H7 (cell line): ENCODE measurements at regions not wholly inside any gene's neighbourhood (a gene's known extent, or its start where the extent isn't known, plus 50 kb on each side); places are given as distances from the start of the nearest gene placed in this dataset.
A peak's percentile ranks its signal among the peaks of the same experiment; 100 is the strongest.

Experiments
- DNase-seq: peaks from one replicate; pipeline ENCODE4 v3.0.0; 2012
- H3K27me3 ChIP-seq: 2 replicates; pipeline ENCODE4 v1.6.0; 2011; ENCODE audit warnings: mild to moderate bottlenecking, low read length; ENCODE audit not compliant: control insufficient read depth, insufficient read depth
- H3K36me3 ChIP-seq: replicated peaks from 2 replicates; pipeline ENCODE4 v1.5.1; 2011; ENCODE audit warnings: low read length; ENCODE audit not compliant: control insufficient read depth, insufficient read depth
- H3K4me3 ChIP-seq: 2 replicates; pipeline ENCODE4 v1.5.1; 2011; ENCODE audit warnings: low read depth, mild to moderate bottlenecking, control low read depth, low read length, moderate library complexity; ENCODE audit not compliant: insufficient read depth

DNA sequence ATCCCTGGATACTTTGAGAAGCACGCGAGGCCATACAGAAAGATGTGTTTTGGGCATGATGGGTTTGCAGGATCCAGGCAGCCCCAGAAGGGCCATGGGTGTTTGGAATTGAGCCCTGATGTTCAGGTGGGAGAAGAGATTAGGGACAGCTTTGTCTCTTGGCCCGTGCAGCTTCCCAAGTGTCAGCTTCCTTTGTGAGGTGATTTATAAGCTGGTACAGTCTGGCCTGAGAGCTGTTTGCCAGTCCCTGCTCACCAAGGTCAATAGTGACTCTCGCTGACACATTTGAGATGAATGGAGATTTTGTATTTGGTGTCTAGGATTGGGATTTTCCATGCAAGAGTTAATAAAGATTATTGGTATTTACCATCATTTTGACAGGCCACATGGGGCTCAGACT, 165.9 kb downstream of the ICE1 start:
- Histone ChIP-seq H3K4me3 (no peak overlapping the region), H3K36me3 (no peaks in the 10 kb centered on the region; the same call in 1 of the 2 replicates), H3K27me3 (no peaks in the 10 kb centered on the region)
- no peak for DNase-seq

DNA sequence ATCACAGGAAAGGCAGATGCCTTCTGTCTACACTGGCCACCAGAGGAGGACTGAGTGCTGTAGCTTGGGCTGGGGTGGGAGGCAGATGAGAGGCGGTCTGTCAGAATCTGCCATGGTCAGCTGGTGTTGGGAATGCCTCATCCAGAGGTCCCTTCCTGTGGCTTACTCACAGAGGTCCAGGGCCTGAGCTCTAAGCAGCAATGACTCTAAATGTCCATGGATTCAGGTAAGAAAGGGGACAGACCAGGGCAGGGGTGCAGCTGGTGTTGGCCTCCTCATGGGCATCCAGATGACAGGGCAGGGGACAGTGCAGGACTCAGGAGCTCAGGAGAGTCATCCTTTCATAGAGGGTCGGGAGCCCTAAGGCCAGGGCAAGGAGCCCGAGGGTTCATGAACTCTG, 165.0 kb downstream of the ICE1 start:
- no peak for DNase-seq
- H3K4me3 ChIP-seq, result no peak overlapping the region
- no peaks in the 10 kb centered on the region for H3K27me3 ChIP-seq
- H3K36me3 ChIP-seq, result no peaks in the 10 kb centered on the region; the same call in 1 of the 2 replicates

DNA sequence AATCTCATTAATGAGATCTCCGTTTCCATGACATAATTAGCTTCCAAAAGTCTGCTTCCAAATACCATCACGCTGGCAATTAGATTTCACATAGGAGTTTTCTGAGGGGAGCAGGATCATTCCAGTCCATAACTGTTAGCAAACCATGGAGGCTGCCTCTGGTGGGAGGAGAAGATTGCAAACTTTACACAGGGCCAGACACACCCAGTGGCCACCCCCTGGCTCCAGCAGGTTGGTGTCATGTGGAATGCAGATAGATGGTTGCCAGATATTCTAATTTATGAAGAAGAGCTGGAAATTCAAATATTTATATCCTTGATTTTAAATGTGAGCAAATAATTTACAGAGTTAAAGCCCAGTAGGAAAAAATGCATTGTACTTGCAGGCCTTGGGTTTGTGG, 164.2 kb downstream of the ICE1 start:
- Histone ChIP-seq H3K36me3 (no peaks in the 10 kb centered on the region; the same call in 1 of the 2 replicates), H3K27me3 (no peaks in the 10 kb centered on the region), H3K4me3 (no peak overlapping the region)
- no peak for DNase-seq

DNA sequence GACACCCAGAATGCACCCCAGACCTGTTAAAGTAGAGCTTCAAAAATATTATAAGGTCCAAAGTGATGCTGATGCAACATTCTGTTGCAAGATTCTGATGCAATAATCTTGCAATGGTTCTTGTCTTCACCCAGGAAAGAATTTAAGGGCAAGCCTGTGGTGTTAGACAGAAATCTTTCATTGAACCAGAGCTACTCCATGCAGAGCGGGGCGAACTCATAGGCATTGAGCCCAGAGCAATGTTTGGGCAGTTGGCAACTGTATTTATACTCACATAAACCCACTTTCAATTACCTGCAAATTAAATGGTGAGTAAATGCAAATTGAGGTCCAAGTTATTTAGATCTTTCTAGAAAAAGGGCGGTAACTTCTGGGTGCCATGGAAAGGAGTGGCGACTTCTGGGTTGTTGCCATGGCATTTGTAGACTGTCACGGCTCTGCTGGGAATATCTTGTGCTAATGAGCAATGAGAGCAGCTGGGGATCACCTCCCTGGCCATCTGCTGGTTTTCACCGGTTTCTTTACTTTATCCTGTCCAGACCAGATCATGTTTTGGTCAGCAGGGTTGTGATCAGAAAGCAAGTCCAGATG, 163.4 kb downstream of the ICE1 start:
- DNase-seq, result no peak
- no peak overlapping the region for H3K4me3 ChIP-seq
- H3K36me3 ChIP-seq, result no peaks in the 10 kb centered on the region; the same call in 1 of the 2 replicates
- no peaks in the 10 kb centered on the region for H3K27me3 ChIP-seq

DNA sequence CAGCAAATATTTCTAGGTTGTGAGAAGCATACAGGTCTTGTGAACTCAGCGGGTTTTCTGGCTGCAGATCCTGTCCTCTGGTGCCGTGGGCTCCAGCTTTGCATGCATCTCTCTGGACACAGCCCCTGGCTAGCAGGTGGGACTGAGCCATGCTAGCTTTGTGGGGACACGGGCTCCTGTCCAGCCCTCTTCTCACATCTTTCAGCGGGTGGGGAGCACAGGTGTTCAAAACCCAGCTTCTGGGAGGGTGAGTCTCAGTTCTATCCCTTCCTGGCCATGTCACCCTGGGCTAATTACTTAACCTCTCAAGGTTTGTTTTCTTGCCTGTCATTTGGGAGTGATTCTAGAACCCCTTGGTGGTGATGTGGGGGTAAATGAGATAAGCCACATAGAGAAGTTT, 162.3 kb downstream of the ICE1 start:
- Histone ChIP-seq H3K36me3 (no peaks in the 10 kb centered on the region; the same call in 1 of the 2 replicates), H3K27me3 (no peaks in the 10 kb centered on the region), H3K4me3 (no peak overlapping the region)
- no peak for DNase-seq

DNA sequence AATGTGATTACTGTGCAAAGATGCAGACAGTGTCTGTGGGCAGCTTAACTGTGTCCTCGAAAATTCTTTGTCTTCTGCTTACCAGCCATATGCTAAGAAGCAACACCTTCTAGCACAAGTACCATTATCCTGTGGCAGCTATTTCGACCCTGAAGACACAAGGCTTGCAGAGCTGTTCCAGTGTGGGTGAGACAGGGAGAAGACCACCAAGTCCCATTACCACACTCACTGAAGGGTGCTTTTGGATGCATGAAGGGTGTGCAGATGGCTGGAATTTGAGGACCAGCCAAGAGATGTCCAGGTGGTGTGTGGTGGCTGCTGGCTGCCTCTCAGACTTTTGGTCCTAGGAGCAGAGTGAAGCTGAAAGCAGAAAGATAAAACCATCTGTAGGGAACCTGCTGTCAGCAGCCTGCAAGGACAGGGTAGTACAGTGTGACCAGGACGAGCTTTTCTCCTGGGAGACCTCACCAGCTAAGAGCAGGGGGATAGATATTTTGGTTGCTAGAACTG, 161.8 kb downstream of the ICE1 start:
- no peak overlapping the region for H3K4me3 ChIP-seq
- H3K36me3 ChIP-seq, result no peaks in the 10 kb centered on the region; the same call in 1 of the 2 replicates
- no peak for DNase-seq
- no peaks in the 10 kb centered on the region for H3K27me3 ChIP-seq

DNA sequence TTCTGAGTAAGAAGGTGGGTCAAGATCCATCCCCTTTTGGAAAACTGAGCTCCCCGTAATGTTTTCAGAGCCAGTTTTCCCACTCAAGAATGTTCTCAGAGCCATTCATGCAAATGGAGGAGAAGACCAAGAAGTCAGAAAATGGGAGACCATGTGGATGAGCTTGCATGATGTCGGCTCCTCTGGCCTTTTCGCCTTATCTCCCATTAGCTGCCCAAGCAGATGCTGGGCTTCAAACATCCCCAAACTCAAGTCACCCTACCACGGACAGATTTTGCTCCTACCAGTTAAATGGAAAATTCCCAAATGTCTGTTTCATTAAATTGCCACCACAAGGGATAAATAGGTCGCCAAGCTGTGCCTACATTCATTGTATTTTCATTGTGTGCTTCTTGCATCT, 161.4 kb downstream of the ICE1 start:
- DNase-seq, result no peak
- Histone ChIP-seq H3K4me3 (no peak overlapping the region), H3K36me3 (no peaks in the 10 kb centered on the region; the same call in 1 of the 2 replicates), H3K27me3 (no peaks in the 10 kb centered on the region)

DNA sequence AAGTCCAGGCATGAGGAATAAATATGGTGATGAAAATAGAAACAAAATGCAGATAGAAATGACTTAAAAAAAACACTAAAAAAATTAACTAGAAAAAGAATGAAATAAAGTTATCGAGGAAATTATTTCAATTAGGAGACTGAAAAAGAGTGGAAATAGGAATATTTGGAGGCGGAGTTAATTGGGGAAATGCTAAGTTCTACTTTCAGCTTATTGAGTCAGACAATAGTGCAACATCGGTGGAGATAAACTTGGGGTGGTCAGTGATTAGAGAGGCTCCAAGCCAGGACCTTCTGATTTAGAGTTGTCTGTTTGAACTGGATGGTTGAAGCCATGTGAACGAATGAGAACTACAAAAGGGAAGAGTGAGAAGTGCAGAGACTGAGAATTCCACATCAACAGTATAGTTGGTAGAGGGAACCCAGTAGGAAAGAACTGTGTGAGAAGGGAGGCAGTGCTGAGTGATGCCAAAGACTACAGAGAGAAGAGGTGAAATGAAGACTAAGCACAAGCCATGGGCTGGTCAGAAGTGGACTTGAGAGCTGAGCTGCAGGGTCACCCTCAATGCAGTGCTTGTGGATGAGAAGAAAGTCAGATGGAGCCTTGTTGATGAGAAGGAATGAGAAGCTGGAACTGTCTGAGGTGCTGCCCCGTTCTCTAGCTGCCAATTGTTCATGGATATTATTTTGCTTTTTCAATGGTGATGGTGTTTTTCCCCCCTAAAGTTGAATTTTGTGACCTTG, 160.7 kb downstream of the ICE1 start:
- H3K4me3 ChIP-seq, result no peak overlapping the region
- no peaks in the 10 kb centered on the region for H3K27me3 ChIP-seq
- H3K36me3 ChIP-seq, result no peaks in the 10 kb centered on the region; the same call in 1 of the 2 replicates
- DNase-seq, result no peak

DNA sequence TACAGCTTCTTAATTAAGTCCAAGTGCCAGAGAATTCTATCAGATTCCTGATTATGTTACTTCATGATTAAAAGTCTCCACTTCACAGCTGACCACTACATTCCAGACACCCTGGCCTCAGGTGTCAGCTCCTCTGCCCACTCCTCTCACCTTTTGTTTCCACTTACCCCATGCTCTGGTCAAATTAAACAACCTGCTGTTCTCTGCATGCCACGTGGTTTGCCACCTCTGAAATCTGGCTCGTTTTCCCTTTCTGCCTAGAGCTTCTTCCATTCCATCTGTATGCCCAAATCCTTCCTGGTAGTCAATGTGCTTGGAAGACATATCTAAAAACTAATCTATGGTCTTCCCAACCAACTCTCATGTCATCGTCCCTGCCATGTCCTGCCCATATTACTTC, 158.6 kb downstream of the ICE1 start:
- Histone ChIP-seq H3K36me3 (no peaks in the 10 kb centered on the region; the same call in 1 of the 2 replicates), H3K27me3 (no peaks in the 10 kb centered on the region), H3K4me3 (no peak overlapping the region)
- no peak for DNase-seq

DNA sequence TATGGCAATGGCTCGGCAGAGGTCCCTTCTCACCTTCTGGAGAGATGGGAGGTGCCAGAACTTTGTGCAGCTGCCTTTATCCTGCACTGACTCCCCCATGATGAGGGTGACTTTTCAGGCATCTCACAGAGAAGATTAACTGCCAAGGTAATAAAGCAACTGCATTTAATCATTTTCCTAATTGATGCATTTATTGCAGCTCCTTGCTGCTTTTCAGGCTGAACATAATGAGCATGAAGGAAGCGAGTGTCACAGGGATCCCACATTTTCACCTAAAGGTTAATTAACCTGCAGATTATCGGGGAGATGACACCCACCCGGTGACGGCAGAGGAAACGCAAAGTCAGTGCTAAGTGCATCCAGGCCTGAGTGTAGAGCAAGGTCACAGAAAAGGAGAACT, 154.3 kb downstream of the ICE1 start:
- Histone ChIP-seq H3K36me3 (no peaks in the 10 kb centered on the region), H3K27me3 (no peaks in the 10 kb centered on the region), H3K4me3 (no peak overlapping the region)
- no peak for DNase-seq

DNA sequence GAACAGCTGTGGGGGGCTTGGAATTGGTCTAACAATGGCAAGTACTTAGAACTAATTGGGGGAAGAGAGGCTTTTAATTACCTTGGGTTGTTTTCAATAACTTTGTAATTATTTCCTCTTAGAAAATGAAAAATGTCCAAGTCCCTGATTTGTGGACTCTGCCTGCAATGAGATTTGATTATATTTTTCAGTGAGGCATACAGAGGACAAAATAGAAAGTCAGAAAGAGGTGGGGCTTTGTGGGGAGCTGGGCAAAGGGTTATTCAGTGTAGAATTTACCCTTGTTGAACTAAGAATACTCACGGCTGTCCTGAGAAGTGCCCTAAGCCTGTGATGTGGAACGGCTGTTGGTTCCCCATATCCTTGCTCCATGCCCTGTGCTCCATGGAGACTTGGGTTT, 153.0 kb downstream of the ICE1 start:
- no peak for DNase-seq
- Histone ChIP-seq H3K27me3 (no peaks in the 10 kb centered on the region), H3K4me3 (no peak overlapping the region), H3K36me3 (no peaks in the 10 kb centered on the region)

DNA sequence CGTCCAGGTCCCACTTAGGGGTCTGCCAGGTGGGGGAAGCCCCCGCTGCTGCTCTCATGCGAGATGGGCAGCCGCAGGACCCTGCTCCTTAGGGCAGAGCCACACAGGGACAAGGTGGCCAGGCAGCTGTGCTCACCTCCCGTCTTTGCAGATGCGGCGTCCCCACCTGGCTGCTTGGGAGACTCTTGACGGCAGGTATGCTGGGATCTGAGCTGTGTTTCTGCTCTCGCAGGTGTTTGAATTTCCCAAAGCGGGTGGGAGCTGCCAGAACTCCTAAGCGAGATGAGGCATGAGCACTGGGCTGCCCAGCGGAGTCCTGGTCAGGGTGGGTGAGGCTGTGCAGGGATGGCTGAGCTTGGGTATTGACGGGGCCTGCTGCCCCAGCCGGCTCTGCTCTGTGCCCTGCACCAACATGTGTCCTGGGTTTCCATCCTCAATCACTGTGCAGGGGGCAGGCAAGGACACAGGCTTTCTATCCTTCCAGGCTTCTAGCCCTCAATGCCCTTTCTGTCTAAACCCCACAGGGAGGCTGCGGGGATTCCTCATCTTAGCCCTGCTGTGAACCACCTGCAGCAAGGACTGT, 151.4 kb downstream of the ICE1 start:
- Histone ChIP-seq H3K27me3 (no peaks in the 10 kb centered on the region), H3K36me3 (no peaks in the 10 kb centered on the region), H3K4me3 (no peak overlapping the region)
- peak; percentile 30 for DNase-seq

DNA sequence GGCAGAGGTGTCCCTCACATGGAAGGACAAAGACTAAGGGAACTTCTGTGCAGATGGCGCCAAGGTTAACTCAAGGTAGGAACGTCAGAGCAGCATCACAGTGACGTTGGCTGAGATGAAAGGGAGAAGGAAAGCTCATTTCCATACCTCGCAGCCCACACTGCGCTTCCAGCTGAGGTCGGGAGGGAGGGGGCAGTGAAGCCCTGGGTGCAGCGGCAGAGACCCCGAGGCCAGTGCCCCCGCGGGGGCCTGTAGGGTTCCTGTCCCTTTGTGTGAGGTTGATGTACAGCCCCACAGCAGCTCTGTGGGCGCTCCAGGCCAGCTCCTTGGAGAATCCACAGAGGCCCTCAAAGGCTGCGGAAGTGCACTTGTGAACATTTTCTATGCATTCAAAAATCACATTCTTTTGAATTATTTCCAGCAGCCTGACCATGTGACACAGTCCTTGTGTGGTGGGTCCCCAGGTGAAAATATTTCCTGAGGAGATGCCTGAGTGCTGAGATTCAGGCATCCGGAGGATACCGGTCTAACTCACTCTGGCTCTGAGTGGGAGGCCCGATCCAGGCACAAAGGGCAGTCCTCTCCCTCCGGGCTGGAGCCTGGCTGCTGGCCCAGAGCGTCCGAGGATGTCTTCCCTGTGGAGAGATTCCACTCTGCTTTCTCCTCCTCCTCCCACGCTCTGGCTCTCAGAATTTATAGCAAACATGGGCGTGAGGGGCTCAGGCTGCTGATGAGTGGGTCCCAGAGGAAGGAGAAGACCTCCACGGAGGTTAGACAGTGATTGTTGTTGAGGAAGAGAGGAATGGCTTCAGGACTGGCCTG, 150.7 kb downstream of the ICE1 start:
- peak; percentile 30 for DNase-seq
- Histone ChIP-seq H3K36me3 (no peaks in the 10 kb centered on the region), H3K27me3 (no peaks in the 10 kb centered on the region), H3K4me3 (no peak overlapping the region)

DNA sequence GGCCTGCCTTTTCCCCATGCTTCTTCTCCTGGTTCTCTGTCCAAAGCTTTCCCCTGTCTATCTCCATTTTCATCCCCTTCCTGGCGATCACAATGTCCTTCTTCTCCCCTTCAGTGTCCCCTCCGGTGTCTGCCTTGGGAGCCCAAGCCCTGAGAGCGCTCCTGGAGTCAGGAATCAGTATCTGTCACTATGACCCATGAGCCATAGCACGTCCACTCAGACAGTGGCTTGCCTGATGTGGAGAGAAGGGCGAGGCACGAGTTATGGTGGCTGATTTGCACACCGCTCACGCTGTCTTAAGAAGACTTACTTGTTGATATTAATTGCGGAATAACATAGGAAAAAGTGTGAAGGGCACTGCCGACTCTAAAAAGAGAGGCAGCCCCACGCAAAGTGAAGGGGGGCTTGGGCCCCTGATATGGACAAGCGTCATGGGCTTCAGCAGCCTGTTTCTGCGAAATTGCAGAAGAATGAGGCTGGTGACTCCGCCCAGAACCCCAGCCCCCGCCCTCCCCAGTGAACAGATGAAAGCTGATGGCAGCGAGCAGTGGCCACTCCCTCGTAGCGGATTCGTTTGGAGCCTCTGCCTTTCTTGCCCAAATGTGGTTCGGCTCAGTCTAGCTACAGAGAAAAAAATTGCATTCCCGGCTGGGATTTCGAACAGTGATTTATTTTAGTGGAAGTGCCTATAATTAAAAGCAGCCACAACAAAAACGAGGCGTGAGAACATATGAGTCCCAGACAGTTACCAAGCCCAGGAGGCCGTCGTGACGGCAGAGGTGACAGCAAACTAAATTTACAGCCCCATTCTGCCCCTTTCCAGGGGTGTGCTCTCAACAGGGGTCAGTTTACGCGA, 149.8 kb downstream of the ICE1 start:
- Histone ChIP-seq H3K4me3 (no peak overlapping the region), H3K36me3 (no peaks in the 10 kb centered on the region), H3K27me3 (no peaks in the 10 kb centered on the region)
- DNase-seq, result peak; percentile 68
